CD4-positive, CD25-positive, alpha-beta regulatory T cell (primary cell): ENCODE measurements at regions not wholly inside any gene's neighbourhood (a gene's known extent, or its start where the extent isn't known, plus 50 kb on each side); places are given as distances from the start of the nearest gene placed in this dataset.

ENCODE experiments used
- ATAC-seq, 2 donors: fragments of 150-1000 bp; cut with Tn5 transposase; one replicate each; pipeline ENCODE4 v1.10.0; 2021; ENCODE audit warnings: low read depth in 2 of 2, moderate number of reproducible peaks in 2 of 2, moderate library complexity in 1 of 2
- DNase-seq, 3 donors: peaks; one replicate each; pipeline versions ENCODE4 v3.0.0 to v3.0.0-alpha.2; 2012 to 2022; ENCODE audit warnings: mixed read lengths in 1 of 3
- H3K27ac ChIP-seq: one replicate; pipeline ENCODE4 v1.7.0; 2013; ENCODE audit warnings: mild to moderate bottlenecking, low read length; ENCODE audit not compliant: insufficient read depth, poor library complexity, severe bottlenecking
- H3K27me3 ChIP-seq: one replicate; pipeline ENCODE4 v1.7.0; 2013; ENCODE audit warnings: low read length; ENCODE audit not compliant: control insufficient read depth, insufficient read depth
- H3K36me3 ChIP-seq: one replicate; pipeline ENCODE4 v1.7.0; 2013; ENCODE audit warnings: mild to moderate bottlenecking, low read length, moderate library complexity; ENCODE audit not compliant: control insufficient read depth, insufficient read depth
- H3K4me1 ChIP-seq: 2 replicates; pipeline ENCODE4 v1.7.0; 2013; ENCODE audit warnings: mild to moderate bottlenecking, low read length; ENCODE audit not compliant: insufficient read depth, control insufficient read depth, poor library complexity, severe bottlenecking
- H3K4me3 ChIP-seq: one replicate; pipeline ENCODE4 v1.7.0; 2013; ENCODE audit warnings: low read depth, mild to moderate bottlenecking, low read length, moderate library complexity
- H3K9me3 ChIP-seq, 2 experiments: 1 replicate in 1 of 2; 2 replicates in 1 of 2; pipeline ENCODE4 v1.7.0; 2013; ENCODE audit warnings: low read length in 2 of 2, mild to moderate bottlenecking in 1 of 2, moderate library complexity in 1 of 2; ENCODE audit not compliant: control insufficient read depth in 2 of 2
- H3K27ac Mint-ChIP-seq, 3 donors: one replicate each; pipeline ENCODE4 v1.8.0; 2020 to 2022; ENCODE audit warnings: mild to moderate bottlenecking in 3 of 3, mixed read lengths in 3 of 3, moderate library complexity in 2 of 3
- H3K27me3 Mint-ChIP-seq: one replicate; pipeline ENCODE4 v1.8.0; 2022; ENCODE audit warnings: mild to moderate bottlenecking, mixed read lengths
- H3K36me3 Mint-ChIP-seq: one replicate; pipeline ENCODE4 v1.8.0; 2020; ENCODE audit warnings: mixed read lengths
- H3K4me1 Mint-ChIP-seq, 4 donors: one replicate each; pipeline ENCODE4 v1.8.0; 2020 to 2022; ENCODE audit warnings: mixed read lengths in 4 of 4, mild to moderate bottlenecking in 1 of 4
- H3K4me3 Mint-ChIP-seq, 4 donors: one replicate each; pipeline ENCODE4 v1.8.0; 2020 to 2022; ENCODE audit warnings: mild to moderate bottlenecking in 4 of 4, mixed read lengths in 4 of 4, moderate library complexity in 3 of 4
- H3K9me3 Mint-ChIP-seq, 7 donors: one replicate each; pipeline ENCODE4 v1.8.0; 2020 to 2022; ENCODE audit warnings: mixed read lengths in 7 of 7, mild to moderate bottlenecking in 3 of 7, moderate library complexity in 2 of 7

- Histone ChIP-seq H3K4me3 (no peak overlapping the region), H3K9me3 (no peaks in the 10 kb centered on the region), H3K27me3 (no peaks in the 10 kb centered on the region), H3K27ac (no peak overlapping the region), H3K36me3 (no peaks in the 10 kb centered on the region), H3K4me1 (no peaks in the 10 kb centered on the region)
- Mint-ChIP-seq H3K9me3 (peaks cover 0 to 4% (median 0%) of the 10 kb centered on the region in 7 donors), H3K27me3 (peaks cover 4% of the 10 kb centered on the region), H3K4me3 (no peak overlapping the region), H3K27ac (no peak overlapping the region), H3K4me1 (no peaks in the 10 kb centered on the region), H3K36me3 (no peaks in the 10 kb centered on the region)
- DNase-seq (no peak), ATAC-seq (no peak)
These were observed 384.2 kb downstream of the TYW1 start for GRCh38 chr7:67380858-67381257.

DNA sequence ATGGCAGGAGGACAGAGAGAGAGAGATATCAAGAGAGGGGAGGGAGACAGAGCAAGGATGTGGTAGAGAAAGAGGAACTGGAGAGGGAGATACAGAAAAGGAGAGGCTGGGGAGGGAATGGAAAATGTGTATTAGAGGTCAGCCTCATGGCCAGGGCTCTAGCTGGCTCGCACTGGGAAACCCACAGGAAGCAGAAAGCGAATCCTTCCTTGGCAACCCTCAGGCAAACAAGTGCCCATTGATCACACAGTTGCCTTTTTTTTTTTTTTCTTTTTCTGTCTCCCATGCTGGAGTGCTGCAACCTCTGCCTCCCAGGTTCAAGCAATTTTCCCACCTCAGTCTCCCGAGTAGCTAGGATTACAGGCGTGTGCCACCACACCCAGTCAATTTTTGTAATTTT is 391.2 kb downstream of the TYW1 start:
- peaks cover 0 to 3% (median 0%) of the 10 kb centered on the region in 7 donors for H3K9me3 Mint-ChIP-seq
- ATAC-seq (no peak), DNase-seq (no peak)
- no peaks in the 10 kb centered on the region for H3K4me1 Mint-ChIP-seq
- no peaks in the 10 kb centered on the region for H3K36me3 ChIP-seq
- H3K4me1 ChIP-seq, result no peaks in the 10 kb centered on the region
- H3K27me3 ChIP-seq, result no peaks in the 10 kb centered on the region
- no peak overlapping the region for H3K27ac Mint-ChIP-seq
- no peak overlapping the region for H3K4me3 Mint-ChIP-seq
- peaks cover 4% of the 10 kb centered on the region for H3K27me3 Mint-ChIP-seq
- no peaks in the 10 kb centered on the region for H3K9me3 ChIP-seq
- H3K27ac ChIP-seq, result no peak overlapping the region
- H3K4me3 ChIP-seq, result no peak overlapping the region
- H3K36me3 Mint-ChIP-seq, result no peaks in the 10 kb centered on the region

DNA sequence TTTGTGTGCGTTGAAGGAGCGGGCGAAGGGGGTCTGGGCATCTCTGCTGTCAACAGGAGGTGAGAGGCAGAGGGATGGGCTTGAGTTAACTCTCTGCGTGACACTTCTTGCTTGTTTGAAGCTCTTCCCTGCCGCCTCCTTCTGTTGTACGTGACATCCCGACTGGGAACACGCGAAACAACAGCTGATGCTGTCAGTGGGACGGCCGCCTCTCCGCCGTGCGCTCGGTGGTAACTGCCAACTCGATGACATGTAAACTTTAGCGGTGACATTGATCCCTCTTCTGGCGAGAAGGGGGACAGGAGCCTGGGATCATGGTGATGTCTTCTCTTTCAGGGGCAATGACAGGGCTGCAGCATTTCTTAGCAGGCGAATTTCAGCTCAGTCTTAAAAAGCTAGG is 394.5 kb downstream of the TYW1 start:
- H3K27me3 ChIP-seq, result no peaks in the 10 kb centered on the region
- H3K4me3 Mint-ChIP-seq, result no peak overlapping the region
- no peaks in the 10 kb centered on the region for H3K27me3 Mint-ChIP-seq

DNA sequence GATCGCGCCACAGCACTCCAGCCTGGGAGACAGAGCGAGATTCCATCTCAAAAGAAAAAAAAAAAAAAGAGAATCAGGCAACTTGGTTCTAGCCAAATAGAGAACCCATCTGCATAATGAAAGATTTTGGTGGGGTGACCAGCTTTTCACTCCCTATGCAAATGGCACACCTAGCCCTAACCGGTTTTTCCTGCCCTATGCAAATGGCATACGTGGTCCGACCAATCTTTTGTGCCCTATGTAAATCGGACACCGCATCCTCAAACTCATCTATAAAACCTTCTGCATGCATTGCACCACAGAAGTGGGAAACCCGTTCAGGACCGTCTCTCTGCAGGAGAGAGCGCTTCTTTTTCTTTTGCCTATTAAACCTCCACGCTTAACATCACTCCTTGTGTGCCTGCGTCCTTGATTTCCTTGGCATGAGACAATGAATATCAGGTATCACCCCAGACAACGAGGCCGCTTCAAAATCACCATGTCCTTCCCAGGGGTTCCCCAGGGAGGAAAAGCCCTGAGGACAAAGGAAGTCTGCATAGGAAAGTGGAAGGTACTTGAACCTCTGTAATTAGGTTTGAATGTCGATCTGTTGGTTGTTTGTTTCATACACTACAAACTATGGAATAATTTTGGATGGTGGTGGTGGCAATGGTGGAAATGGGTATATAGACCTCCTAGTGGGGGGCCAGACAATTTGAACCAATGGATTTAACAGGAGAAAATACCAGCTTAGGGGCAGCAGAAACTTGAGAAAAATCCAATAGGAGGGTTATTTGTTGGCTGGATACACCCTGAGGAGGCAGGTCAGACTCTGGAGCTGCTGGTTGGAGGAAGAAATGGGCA is 396.2 kb downstream of the TYW1 start:
- no peaks in the 10 kb centered on the region for H3K4me1 Mint-ChIP-seq
- no peaks in the 10 kb centered on the region for H3K27me3 Mint-ChIP-seq
- ATAC-seq (no peak), DNase-seq (no peak)
- peaks cover 0 to 5% (median 2%) of the 10 kb centered on the region in 7 donors for H3K9me3 Mint-ChIP-seq
- peaks cover 0 to 2% of the 10 kb centered on the region in 2 experiments for H3K9me3 ChIP-seq
- no peak overlapping the region for H3K4me3 ChIP-seq
- no peak overlapping the region for H3K27ac ChIP-seq
- no peaks in the 10 kb centered on the region for H3K4me1 ChIP-seq
- no peaks in the 10 kb centered on the region for H3K36me3 Mint-ChIP-seq
- no peaks in the 10 kb centered on the region for H3K36me3 ChIP-seq
- no peaks in the 10 kb centered on the region for H3K27me3 ChIP-seq
- H3K4me3 Mint-ChIP-seq, result no peak overlapping the region
- H3K27ac Mint-ChIP-seq, result no peak overlapping the region

More for the DNA sequence above, 394.5 kb downstream of the TYW1 start:
- no peaks in the 10 kb centered on the region for H3K36me3 ChIP-seq
- H3K27ac ChIP-seq, result no peak overlapping the region
- H3K4me1 ChIP-seq, result no peaks in the 10 kb centered on the region
- H3K4me3 ChIP-seq, result no peak overlapping the region
- H3K27ac Mint-ChIP-seq, result no peak overlapping the region
- H3K36me3 Mint-ChIP-seq, result no peaks in the 10 kb centered on the region
- no peaks in the 10 kb centered on the region for H3K4me1 Mint-ChIP-seq
- no peak for DNase-seq
- no peak for ATAC-seq
- H3K9me3 Mint-ChIP-seq, result peaks cover 0 to 5% (median 0%) of the 10 kb centered on the region in 7 donors
- no peaks in the 10 kb centered on the region for H3K9me3 ChIP-seq

DNA sequence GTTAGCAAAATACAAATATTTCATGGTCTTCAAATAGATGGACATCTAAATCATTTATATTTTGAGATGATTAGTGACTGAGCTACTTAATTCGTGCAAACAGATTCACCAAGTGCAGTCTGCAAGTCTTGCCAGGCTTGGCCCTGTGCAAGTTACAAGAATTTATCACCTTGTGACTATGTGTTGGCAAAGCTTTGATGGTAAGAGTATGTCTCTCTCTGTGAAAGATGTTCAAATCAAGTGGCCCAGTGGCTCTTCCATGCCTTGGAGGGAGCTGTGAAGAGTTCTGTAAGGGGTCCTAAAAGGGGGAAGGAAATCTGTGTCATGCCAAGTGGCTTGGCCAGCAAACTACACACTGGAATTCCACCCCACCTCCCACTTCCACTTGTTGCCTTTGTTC is 397.3 kb downstream of the TYW1 start:
- Histone ChIP-seq H3K4me1 (no peaks in the 10 kb centered on the region), H3K4me3 (no peak overlapping the region), H3K36me3 (no peaks in the 10 kb centered on the region), H3K9me3 (peaks cover 0 to 5% of the 10 kb centered on the region in 2 experiments), H3K27ac (no peak overlapping the region), H3K27me3 (no peaks in the 10 kb centered on the region)
- no peak for ATAC-seq
- Mint-ChIP-seq H3K27ac (no peak overlapping the region), H3K36me3 (no peaks in the 10 kb centered on the region), H3K9me3 (peaks cover 0 to 9% (median 2%) of the 10 kb centered on the region in 7 donors), H3K4me3 (no peak overlapping the region), H3K27me3 (no peaks in the 10 kb centered on the region), H3K4me1 (peaks cover 0 to 1% (median 0%) of the 10 kb centered on the region in 4 donors)
- DNase-seq, result no peak

DNA sequence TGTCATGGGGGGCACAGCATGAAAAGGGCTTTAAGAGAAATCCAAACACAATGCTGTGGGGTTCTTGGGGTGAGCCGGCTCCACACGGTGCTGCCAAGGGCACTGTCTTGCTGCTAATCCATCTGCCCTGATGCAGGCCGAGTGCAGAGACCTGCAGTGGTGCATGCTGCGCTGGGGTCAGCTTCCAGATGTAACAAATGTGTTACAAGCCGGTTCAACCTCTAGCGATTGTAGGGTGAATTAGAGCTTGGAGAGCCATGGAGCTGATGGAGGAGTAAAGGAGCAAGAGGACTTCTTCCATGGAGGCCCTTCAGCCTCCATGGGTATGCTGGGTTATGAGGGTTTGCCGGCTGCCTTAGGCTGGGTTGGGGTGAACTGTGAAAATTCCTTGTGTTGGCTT is 402.3 kb downstream of the TYW1 start:
- H3K36me3 Mint-ChIP-seq, result no peaks in the 10 kb centered on the region
- H3K4me1 ChIP-seq, result no peaks in the 10 kb centered on the region
- H3K27me3 ChIP-seq, result no peaks in the 10 kb centered on the region
- DNase-seq (no peak), ATAC-seq (no peak)
- H3K27ac ChIP-seq, result no peak overlapping the region
- H3K27ac Mint-ChIP-seq, result no peak overlapping the region
- H3K36me3 ChIP-seq, result no peaks in the 10 kb centered on the region
- no peak overlapping the region for H3K4me3 Mint-ChIP-seq
- H3K9me3 Mint-ChIP-seq, result peaks cover 0 to 19% (median 2%) of the 10 kb centered on the region in 7 donors
- no peak overlapping the region for H3K4me3 ChIP-seq
- H3K9me3 ChIP-seq, result peaks cover 0 to 5% of the 10 kb centered on the region in 2 experiments
- H3K27me3 Mint-ChIP-seq, result no peaks in the 10 kb centered on the region
- peaks cover 0 to 2% (median 0%) of the 10 kb centered on the region in 4 donors for H3K4me1 Mint-ChIP-seq

GRCh38 chr7:67401492-67401891 is 404.9 kb downstream of the TYW1 start:
- no peaks in the 10 kb centered on the region for H3K36me3 Mint-ChIP-seq
- H3K9me3 Mint-ChIP-seq, result peaks cover 0 to 19% (median 3%) of the 10 kb centered on the region in 7 donors
- Histone ChIP-seq H3K4me3 (no peak overlapping the region), H3K4me1 (no peaks in the 10 kb centered on the region), H3K36me3 (no peaks in the 10 kb centered on the region), H3K9me3 (peaks cover 0 to 5% of the 10 kb centered on the region in 2 experiments), H3K27me3 (no peaks in the 10 kb centered on the region), H3K27ac (no peak overlapping the region)
- DNase-seq, result no peak
- ATAC-seq, result no peak
- no peak overlapping the region for H3K27ac Mint-ChIP-seq
- peaks cover 0 to 2% (median 0%) of the 10 kb centered on the region in 4 donors for H3K4me1 Mint-ChIP-seq
- H3K4me3 Mint-ChIP-seq, result no peak overlapping the region
- H3K27me3 Mint-ChIP-seq, result no peaks in the 10 kb centered on the region

DNA sequence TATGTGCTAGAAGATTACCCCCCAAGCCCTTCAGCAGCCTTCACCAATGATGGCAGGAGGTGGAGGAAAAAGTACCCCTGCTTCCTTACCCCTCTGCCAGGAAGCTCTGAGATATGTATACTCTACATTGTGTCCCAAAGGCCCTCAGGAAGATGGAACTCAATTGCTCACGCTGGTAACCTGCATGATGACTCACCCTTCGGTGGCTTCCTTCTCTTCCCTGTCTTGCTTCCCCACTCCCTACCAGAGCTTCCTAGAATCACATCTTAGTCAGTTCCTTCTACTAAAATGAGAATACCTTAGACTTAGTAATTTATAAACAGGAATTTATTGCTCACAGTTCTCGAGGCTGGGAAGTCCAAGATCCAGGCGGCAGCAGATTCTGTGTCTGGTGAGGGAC is 405.6 kb downstream of the TYW1 start:
- no peak overlapping the region for H3K27ac ChIP-seq
- Mint-ChIP-seq H3K36me3 (no peaks in the 10 kb centered on the region), H3K4me1 (peaks cover 0 to 2% (median 0%) of the 10 kb centered on the region in 4 donors), H3K9me3 (peaks cover 0 to 17% (median 3%) of the 10 kb centered on the region in 7 donors), H3K27ac (no peak overlapping the region), H3K27me3 (no peaks in the 10 kb centered on the region), H3K4me3 (no peak overlapping the region)
- no peak overlapping the region for H3K4me3 ChIP-seq
- no peaks in the 10 kb centered on the region for H3K4me1 ChIP-seq
- H3K9me3 ChIP-seq, result peaks cover 0 to 5% of the 10 kb centered on the region in 2 experiments
- no peaks in the 10 kb centered on the region for H3K27me3 ChIP-seq
- ATAC-seq, result no peak
- no peaks in the 10 kb centered on the region for H3K36me3 ChIP-seq
- DNase-seq, result no peak
